ENCODE measurements at regions not wholly inside any gene's neighbourhood (a gene's known extent, or its start where the extent isn't known, plus 50 kb on each side); places are given as distances from the start of the nearest gene placed in this dataset.
"Not testable (repeated sequence)": the region's sequence is repeated elsewhere in the genome, so short reads cannot be mapped to it uniquely, and the experiment has no call there.

GRCh38 chr2:89795530-89795929 lies 1104.1 kb downstream of the RPIA start:
- DNase-seq (ENCODE audit: low read depth), result not testable (repeated sequence)

GRCh38 chr2:89797320-89798038 lies 1106.0 kb downstream of the RPIA start:
- no peak for DNase-seq (ENCODE audit: low read depth)

GRCh38 chr2:89801207-89801606 lies 1109.7 kb downstream of the RPIA start:
- not testable (repeated sequence) for DNase-seq (ENCODE audit: low read depth)

- not testable (repeated sequence) for DNase-seq (ENCODE audit: low read depth)
These were observed 1114.9 kb downstream of the RPIA start for GRCh38 chr2:89806363-89806762.

GRCh38 chr2:89811295-89811694 lies 1119.8 kb downstream of the RPIA start:
- no peak for DNase-seq (ENCODE audit: low read depth)

- DNase-seq (ENCODE audit: low read depth), result not testable (repeated sequence)
These were observed 1120.4 kb downstream of the RPIA start for GRCh38 chr2:89811910-89812309.

- DNase-seq (ENCODE audit: low read depth), result not testable (repeated sequence)
These were observed 1122.9 kb downstream of the RPIA start for GRCh38 chr2:89814359-89814758.

- DNase-seq (ENCODE audit: low read depth), result no peak
These were observed 1127.4 kb downstream of the RPIA start for GRCh38 chr2:89818873-89819272.

- no peak for DNase-seq (ENCODE audit: low read depth)
These were observed 1128.3 kb downstream of the RPIA start for GRCh38 chr2:89819809-89820208.

GRCh38 chr2:89820248-89820647 lies 1128.8 kb downstream of the RPIA start:
- DNase-seq (ENCODE audit: low read depth), result no peak

- DNase-seq (ENCODE audit: low read depth), result no peak
These were observed 1130.0 kb downstream of the RPIA start for GRCh38 chr2:89821455-89821945.

- not testable (repeated sequence) for DNase-seq (ENCODE audit: low read depth)
These were observed 1130.9 kb downstream of the RPIA start for GRCh38 chr2:89822342-89822741.

GRCh38 chr2:89823556-89823955 lies 1132.1 kb downstream of the RPIA start:
- DNase-seq (ENCODE audit: low read depth), result no peak

GRCh38 chr2:89825034-89825433 lies 1133.6 kb downstream of the RPIA start:
- DNase-seq (ENCODE audit: low read depth), result no peak

- DNase-seq (ENCODE audit: low read depth), result not testable (repeated sequence)
These were observed 1135.3 kb downstream of the RPIA start for GRCh38 chr2:89826741-89827140.

- DNase-seq (ENCODE audit: low read depth), result not testable (repeated sequence)
These were observed 1136.4 kb downstream of the RPIA start for GRCh38 chr2:89827829-89828228.

GRCh38 chr2:89828416-89828815 lies 1136.9 kb downstream of the RPIA start:
- DNase-seq (ENCODE audit: low read depth), result not testable (repeated sequence)

- not testable (repeated sequence) for DNase-seq (ENCODE audit: low read depth)
These were observed 1137.6 kb downstream of the RPIA start for GRCh38 chr2:89828961-89829631.

GRCh38 chr2:89829828-89830227 lies 1138.4 kb downstream of the RPIA start:
- DNase-seq (ENCODE audit: low read depth), result no peak

GRCh38 chr2:89830341-89831218 lies 1139.1 kb downstream of the RPIA start:
- peak; percentile 9 for DNase-seq (ENCODE audit: low read depth)

GRCh38 chr2:89831641-89832498 lies 1140.4 kb downstream of the RPIA start:
- DNase-seq (ENCODE audit: low read depth), result peak; percentile 10

Measured in LHCN-M2 (cell line).